ENCODE measurements at regions not wholly inside any gene's neighbourhood (a gene's known extent, or its start where the extent isn't known, plus 50 kb on each side); places are given as distances from the start of the nearest gene placed in this dataset.

DNA sequence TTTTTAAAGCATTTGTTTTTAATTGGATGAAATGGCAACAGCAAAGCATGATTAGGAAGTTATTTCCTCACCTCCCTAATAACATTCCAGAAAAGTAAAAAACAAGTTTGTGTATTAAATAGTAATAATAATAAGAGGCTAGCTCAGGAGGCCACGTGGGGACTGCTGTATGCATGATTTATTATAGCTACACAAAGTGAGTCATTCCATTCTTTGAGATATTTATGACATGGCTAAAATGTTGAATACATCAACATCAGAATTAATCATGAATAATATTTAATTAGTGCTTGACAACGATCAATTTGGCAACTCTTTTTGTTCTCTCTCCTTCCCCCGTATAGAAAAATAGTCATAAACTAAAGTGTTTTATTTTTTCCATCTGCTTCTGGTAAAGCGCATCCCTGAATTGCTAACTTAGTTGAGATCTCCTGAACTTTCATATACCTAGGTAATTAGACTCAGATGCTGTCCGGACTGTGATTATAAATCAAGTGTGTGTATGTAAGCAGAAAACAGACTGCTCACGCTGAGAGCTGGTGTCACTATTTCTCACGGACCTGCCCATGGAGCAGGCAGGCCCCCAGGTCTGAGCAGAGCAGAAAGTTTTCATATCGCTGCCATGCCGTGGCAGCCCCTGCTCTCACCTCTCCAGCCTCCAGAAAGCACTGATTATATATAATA lies 125.7 kb downstream of the WT1 start:
- no peak for DNase-seq (ENCODE audit: low spot score in 2 of 2)
- no peaks in the 10 kb centered on the region for H3K9me3 ChIP-seq
- 48 to 56% methylated on average over 9 of the region's 9 CpGs for WGBS, 2 donors
- H3K27me3 ChIP-seq, result no peaks in the 10 kb centered on the region
- H3K27ac ChIP-seq, result no peak overlapping the region
- no peak overlapping the region for H3K4me3 ChIP-seq
- no peaks in the 10 kb centered on the region for H3K36me3 ChIP-seq
- TF ChIP-seq POLR2A (IDR thresholded peaks at IDR 0.05) (no peak), EP300 (IDR thresholded peaks at IDR 0.05) (no peak)
- TF ChIP-seq, protein P1, sequence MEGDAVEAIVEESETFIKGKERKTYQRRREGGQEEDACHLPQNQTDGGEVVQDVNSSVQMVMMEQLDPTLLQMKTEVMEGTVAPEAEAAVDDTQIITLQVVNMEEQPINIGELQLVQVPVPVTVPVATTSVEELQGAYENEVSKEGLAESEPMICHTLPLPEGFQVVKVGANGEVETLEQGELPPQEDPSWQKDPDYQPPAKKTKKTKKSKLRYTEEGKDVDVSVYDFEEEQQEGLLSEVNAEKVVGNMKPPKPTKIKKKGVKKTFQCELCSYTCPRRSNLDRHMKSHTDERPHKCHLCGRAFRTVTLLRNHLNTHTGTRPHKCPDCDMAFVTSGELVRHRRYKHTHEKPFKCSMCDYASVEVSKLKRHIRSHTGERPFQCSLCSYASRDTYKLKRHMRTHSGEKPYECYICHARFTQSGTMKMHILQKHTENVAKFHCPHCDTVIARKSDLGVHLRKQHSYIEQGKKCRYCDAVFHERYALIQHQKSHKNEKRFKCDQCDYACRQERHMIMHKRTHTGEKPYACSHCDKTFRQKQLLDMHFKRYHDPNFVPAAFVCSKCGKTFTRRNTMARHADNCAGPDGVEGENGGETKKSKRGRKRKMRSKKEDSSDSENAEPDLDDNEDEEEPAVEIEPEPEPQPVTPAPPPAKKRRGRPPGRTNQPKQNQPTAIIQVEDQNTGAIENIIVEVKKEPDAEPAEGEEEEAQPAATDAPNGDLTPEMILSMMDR (IDR thresholded peaks at IDR 0.05), result no peak
- H3K4me1 ChIP-seq, result no peaks in the 10 kb centered on the region

DNA sequence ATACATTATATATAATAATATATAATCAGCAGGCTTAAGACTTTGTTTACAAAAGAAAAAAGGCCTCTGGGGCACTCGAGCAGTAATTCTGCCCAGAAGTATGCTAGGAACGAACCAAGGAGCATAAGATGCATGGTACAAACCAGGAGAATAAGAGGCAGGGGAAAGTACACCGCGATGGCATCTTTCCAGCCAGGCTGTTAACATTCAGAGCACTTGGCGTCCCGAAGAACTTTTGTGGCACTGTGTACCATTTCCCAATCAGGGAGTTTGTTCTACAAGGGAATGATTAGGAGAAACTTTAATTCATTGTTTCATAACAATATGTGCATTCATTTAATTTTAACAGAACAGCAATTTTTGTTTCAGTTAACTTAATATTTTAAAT lies 125.1 kb downstream of the WT1 start:
- TF ChIP-seq POLR2A (IDR thresholded peaks at IDR 0.05) (no peak), EP300 (IDR thresholded peaks at IDR 0.05) (no peak)
- TF ChIP-seq, protein P1 (IDR thresholded peaks at IDR 0.05), result no peak
- Histone ChIP-seq H3K4me1 (no peaks in the 10 kb centered on the region), H3K27me3 (no peaks in the 10 kb centered on the region), H3K9me3 (no peaks in the 10 kb centered on the region), H3K36me3 (no peaks in the 10 kb centered on the region), H3K27ac (no peak overlapping the region), H3K4me3 (no peak overlapping the region)
- DNase-seq (ENCODE audit: low spot score in 2 of 2), result no peak
- WGBS, 2 donors, result 53 to 56% methylated on average over 6 of the region's 6 CpGs

DNA sequence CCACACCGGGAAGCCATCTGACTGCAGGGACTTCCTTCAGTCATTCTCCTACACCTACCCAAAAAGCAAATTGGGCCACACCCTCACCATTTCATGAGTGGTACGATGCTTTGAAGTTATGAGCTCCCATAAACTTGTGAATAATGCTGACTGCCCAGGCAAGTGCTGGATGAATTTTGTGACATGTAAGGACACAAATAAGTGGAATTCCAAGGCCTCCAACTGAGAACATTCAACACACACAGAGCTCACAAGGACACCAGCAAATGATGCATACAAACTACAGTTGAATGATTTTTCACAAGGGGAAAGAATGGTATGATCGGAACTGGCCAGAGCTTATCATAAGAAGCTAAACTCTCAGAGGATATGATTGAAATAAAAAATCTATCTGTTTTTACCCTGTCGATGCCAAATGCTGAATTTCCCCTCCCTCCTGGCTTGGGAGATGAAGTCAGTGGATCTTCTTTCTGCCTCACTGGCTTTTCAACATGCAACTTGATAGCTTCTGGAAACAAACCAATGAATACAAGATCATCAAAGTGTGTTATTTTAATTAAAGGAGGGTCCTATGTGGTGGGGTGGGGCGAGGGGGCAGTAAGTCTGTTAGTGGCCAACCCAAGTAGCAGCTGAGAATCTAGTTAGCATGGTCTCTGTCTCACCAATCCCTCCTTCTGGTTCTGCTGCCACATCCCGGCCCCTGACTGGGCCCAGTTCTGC lies 123.8 kb downstream of the WT1 start:
- Histone ChIP-seq H3K4me1 (no peaks in the 10 kb centered on the region), H3K4me3 (no peak overlapping the region), H3K36me3 (no peaks in the 10 kb centered on the region), H3K9me3 (no peaks in the 10 kb centered on the region), H3K27me3 (no peaks in the 10 kb centered on the region), H3K27ac (no peak overlapping the region)
- no peak for TF ChIP-seq POLR2A (IDR thresholded peaks at IDR 0.05)
- TF ChIP-seq, protein P1 (IDR thresholded peaks at IDR 0.05), result no peak
- no peak for TF ChIP-seq EP300 (IDR thresholded peaks at IDR 0.05)
- DNase-seq (ENCODE audit: low spot score in 2 of 2), result no peak
- WGBS, 2 donors, result 60 to 71% methylated on average over 6 of the region's 6 CpGs

DNA sequence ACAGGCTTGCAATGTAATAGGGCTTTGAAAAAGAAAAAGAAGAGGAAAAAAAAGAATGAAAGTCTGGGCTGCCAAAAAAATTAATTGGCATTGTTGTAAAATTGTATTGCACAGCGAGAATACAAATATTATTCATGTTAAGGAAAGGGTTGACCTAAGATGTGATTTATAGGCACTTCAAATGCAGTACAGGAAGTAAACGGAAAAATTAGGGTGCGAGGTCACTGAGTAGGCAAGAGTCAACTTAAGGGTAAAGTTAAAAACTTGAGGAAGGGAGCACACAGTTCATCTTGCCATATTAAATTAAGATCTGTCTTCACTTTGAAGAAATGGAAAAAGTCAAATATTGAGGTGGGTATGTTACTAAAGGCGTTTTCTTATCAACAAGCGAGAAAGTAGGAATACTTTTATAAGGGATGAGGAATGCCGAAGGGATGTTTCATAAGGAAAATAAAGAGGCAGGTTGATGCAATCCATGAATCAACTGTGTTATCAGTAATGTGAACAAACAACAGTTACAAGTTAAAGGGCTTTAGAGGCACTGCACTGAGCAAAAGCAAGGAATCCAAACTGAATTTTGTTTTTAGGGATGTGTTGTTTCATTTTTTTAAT lies 123.0 kb downstream of the WT1 start:
- DNase-seq (ENCODE audit: low spot score in 2 of 2), result no peak
- WGBS, 2 donors, result 72 to 78% methylated on average over 6 of the region's 6 CpGs
- H3K9me3 ChIP-seq, result no peaks in the 10 kb centered on the region
- TF ChIP-seq POLR2A (IDR thresholded peaks at IDR 0.05), result no peak
- TF ChIP-seq EP300 (IDR thresholded peaks at IDR 0.05), result no peak
- TF ChIP-seq, protein P1 (IDR thresholded peaks at IDR 0.05), result no peak
- H3K27me3 ChIP-seq, result no peaks in the 10 kb centered on the region
- no peak overlapping the region for H3K4me3 ChIP-seq
- no peaks in the 10 kb centered on the region for H3K36me3 ChIP-seq
- H3K27ac ChIP-seq, result no peak overlapping the region
- no peaks in the 10 kb centered on the region for H3K4me1 ChIP-seq

DNA sequence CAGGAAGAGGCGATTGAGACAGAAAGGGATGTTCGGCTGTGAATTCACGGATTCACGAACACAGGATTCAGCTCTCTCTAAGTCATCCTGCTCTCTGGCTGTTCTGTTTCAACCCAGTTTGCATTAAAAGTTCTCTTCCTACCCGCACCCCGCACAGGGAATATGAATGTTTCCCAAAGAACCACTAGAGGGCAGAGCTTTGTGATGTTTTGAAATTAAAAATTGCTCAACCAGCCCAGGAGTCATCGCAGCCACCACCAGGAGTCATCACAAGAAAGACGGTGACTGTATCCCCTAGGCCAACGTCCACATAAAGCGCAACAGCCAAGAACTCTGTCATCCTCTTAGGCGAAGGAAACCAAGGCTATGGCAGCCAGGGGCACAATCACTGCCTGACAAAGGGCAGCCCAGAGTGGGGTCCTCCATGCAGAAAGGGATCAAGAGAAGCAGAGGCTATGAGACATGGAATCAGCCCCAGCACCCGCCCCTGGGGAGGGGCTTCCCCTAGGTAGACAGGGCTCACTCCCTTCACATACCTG lies 122.4 kb downstream of the WT1 start:
- no peak for TF ChIP-seq POLR2A (IDR thresholded peaks at IDR 0.05)
- TF ChIP-seq, protein P1 (IDR thresholded peaks at IDR 0.05), result peak; percentile 20 to 51 (median 39)
- H3K9me3 ChIP-seq, result no peaks in the 10 kb centered on the region
- H3K36me3 ChIP-seq, result no peaks in the 10 kb centered on the region
- DNase-seq (ENCODE audit: low spot score in 2 of 2), result no peak
- no peak overlapping the region for H3K4me3 ChIP-seq
- H3K27me3 ChIP-seq, result no peaks in the 10 kb centered on the region
- no peaks in the 10 kb centered on the region for H3K4me1 ChIP-seq
- no peak overlapping the region for H3K27ac ChIP-seq
- 43 to 45% methylated on average over 12 of the region's 12 CpGs for WGBS, 2 donors

Data from tibial nerve (tissue), 4 donors.